Endothelial cell of umbilical vein (primary cell): ENCODE measurements at regions not wholly inside any gene's neighbourhood (a gene's known extent, or its start where the extent isn't known, plus 50 kb on each side); places are given as distances from the start of the nearest gene placed in this dataset.
A peak's percentile ranks its signal among the peaks of the same experiment; 100 is the strongest.

Experiments used
- BruUV-seq: library from RNA; stranded (reverse); fragments of 400-500 nt; replicated peaks from 2 replicates; lab custom pipeline; 2021; lab: Mats Ljungman, UMichigan
- CTCF ChIA-PET: fragments of 300-600, 350-600 bp; sonication (Branson Sonifier 250); formaldehyde crosslinking; loops from one replicate; lab custom pipeline; 2021; ENCODE audit warnings: antibody characterized with exemption, inconsistent platforms; lab: Charles Lee
- POLR2A ChIA-PET: fragments of 300-600, 350-600 bp; sonication (Branson Sonifier 250); formaldehyde crosslinking; loops from one replicate; lab custom pipeline; 2021; ENCODE audit warnings: antibody characterized with exemption, inconsistent platforms; lab: Charles Lee
- DNase-seq: peaks from one replicate; pipeline ENCODE4 v3.0.0-alpha.2; 2011; ENCODE audit warnings: low read depth, low spot score
- FAIRE-seq: peaks from 2 replicates; lab custom pipeline; 2011; peaks lifted over from hg19 to GRCh38; lab: Jason Lieb, UNC
- H2AFZ ChIP-seq: 2 replicates; pipeline ENCODE4 v1.6.0; 2012; ENCODE audit warnings: low read depth, low read length, control low read depth, inconsistent platforms
- H3K27ac ChIP-seq: 2 replicates; pipeline ENCODE4 v1.5.1; 2011; ENCODE audit warnings: low read depth, mild to moderate bottlenecking, control low read depth, low read length, moderate library complexity; ENCODE audit not compliant: insufficient read depth
- H3K27me3 ChIP-seq, 2 experiments: 2 replicates each; pipeline versions ENCODE4 v1.6.0 to v1.6.1; 2011; ENCODE audit warnings: low read length in 2 of 2, mixed read lengths in 1 of 2; ENCODE audit not compliant: control insufficient read depth in 2 of 2, insufficient read depth in 2 of 2
- H3K36me3 ChIP-seq, 2 experiments: 2 replicates in 1 of 2; 3 replicates in 1 of 2; pipeline ENCODE4 v1.5.1; 2011; ENCODE audit warnings: low read length in 2 of 2, mild to moderate bottlenecking in 1 of 2, moderate library complexity in 1 of 2; ENCODE audit not compliant: control insufficient read depth in 2 of 2, insufficient read depth in 2 of 2; ENCODE audit errors: extremely low read depth in 1 of 2
- H3K4me1 ChIP-seq: 3 replicates; pipeline ENCODE4 v1.5.1; 2011; ENCODE audit warnings: mild to moderate bottlenecking, low read length; ENCODE audit not compliant: control insufficient read depth, insufficient read depth; ENCODE audit errors: extremely low read depth
- H3K4me2 ChIP-seq: 2 replicates; pipeline ENCODE4 v1.6.1; 2011; ENCODE audit warnings: low read length, control low read depth, mixed read lengths; ENCODE audit not compliant: insufficient read depth
- H3K4me3 ChIP-seq, 3 experiments: fragments of 200-600 bp in 1 of 3; sonication (generic), shearing (Covaris generic) in 1 of 3; replicated peaks in 1 of 3; 2 replicates each; pipeline ENCODE4 v1.5.1; 2011 to 2016; ENCODE audit warnings: control low read depth in 3 of 3, low read length in 3 of 3, mild to moderate bottlenecking in 2 of 3, inconsistent platforms in 1 of 3, low read depth in 1 of 3, moderate library complexity in 1 of 3; ENCODE audit not compliant: insufficient read depth in 1 of 3
- H3K79me2 ChIP-seq: 2 replicates; pipeline ENCODE4 v1.6.0; 2012; ENCODE audit warnings: low read length, inconsistent platforms; ENCODE audit not compliant: control insufficient read depth, insufficient read depth
- H3K9ac ChIP-seq: replicated peaks from 2 replicates; pipeline ENCODE3; 2011; ENCODE audit warnings: low read length, control low read depth; ENCODE audit not compliant: insufficient read depth; ENCODE audit errors: extremely low read depth
- H3K9me1 ChIP-seq: replicated peaks from 3 replicates; pipeline ENCODE4 v1.6.0; 2011; ENCODE audit warnings: mild to moderate bottlenecking, low read length; ENCODE audit not compliant: control insufficient read depth, insufficient read depth; ENCODE audit errors: extremely low read depth
- H3K9me3 ChIP-seq: replicated peaks from 2 replicates; pipeline ENCODE4 v1.5.1; 2012; ENCODE audit warnings: low read length, inconsistent platforms; ENCODE audit not compliant: control insufficient read depth, insufficient read depth
- H4K20me1 ChIP-seq: replicated peaks from 2 replicates; pipeline ENCODE3; 2011; ENCODE audit warnings: mild to moderate bottlenecking, low read length; ENCODE audit not compliant: control insufficient read depth, insufficient read depth; ENCODE audit errors: extremely low read depth
- CTCF ChIP-seq, 2 donors: IDR thresholded peaks; 1 replicate in 1 of 2; 2 replicates in 1 of 2; pipeline ENCODE4 v1.5.1; 2011; ENCODE audit warnings: low read length in 2 of 2, mild to moderate bottlenecking in 2 of 2, moderate library complexity in 2 of 2, control low read depth in 1 of 2, inconsistent platforms in 1 of 2, low read depth in 1 of 2; ENCODE audit not compliant: insufficient read depth in 1 of 2; ENCODE audit errors: extremely low read depth in 1 of 2
- EZH2 ChIP-seq: IDR thresholded peaks from 2 replicates; pipeline ENCODE4 v1.6.1; 2012; ENCODE audit warnings: borderline replicate concordance, low read depth, mild to moderate bottlenecking, moderate library complexity, low read length, inconsistent platforms; ENCODE audit not compliant: severe bottlenecking
- FOS ChIP-seq: IDR thresholded peaks from 2 replicates; pipeline ENCODE4 v1.6.1; 2011; ENCODE audit warnings: mild to moderate bottlenecking, low read length, moderate library complexity, borderline replicate concordance; ENCODE audit not compliant: insufficient read depth
- GATA2 ChIP-seq: IDR thresholded peaks from 2 replicates; pipeline ENCODE4 v1.7.0; 2011; ENCODE audit warnings: low read depth, mild to moderate bottlenecking, moderate library complexity, mixed read lengths, low read length; ENCODE audit not compliant: insufficient read length, insufficient read depth
- JUN ChIP-seq: IDR thresholded peaks from 2 replicates; pipeline ENCODE4 v1.6.1; 2011; ENCODE audit warnings: borderline replicate concordance, low read depth; ENCODE audit not compliant: insufficient read length, insufficient read depth
- MYC ChIP-seq: IDR thresholded peaks from one replicate; pipeline ENCODE4 v1.6.1; 2011; ENCODE audit warnings: mild to moderate bottlenecking, low read depth, low read length
- POLR2A ChIP-seq: IDR thresholded peaks from 2 replicates; pipeline ENCODE4 v1.6.1; 2012; ENCODE audit warnings: low read depth, mild to moderate bottlenecking, control low read depth, low read length
- POLR2AphosphoS5 ChIP-seq: IDR thresholded peaks from 2 replicates; pipeline ENCODE4 v1.6.1; 2012; ENCODE audit warnings: low read depth, mild to moderate bottlenecking, control low read depth, low read length, moderate library complexity; ENCODE audit not compliant: insufficient read depth
- dilution Hi-C: fragments of 300-500 bp; cut with MboI; formaldehyde crosslinking; loops from one replicate; pipeline ENCODE4 v1.15.0; 2019; ENCODE audit warnings: low sequenced_read_pairs; ENCODE audit not compliant: extremely low pct_ligation_motif_present
- intact Hi-C: fragments of 100-400 bp; cut with micrococcal nuclease; formaldehyde crosslinking; loops from one replicate; pipeline ENCODE4 v1.10.0; 2022
- TF ChIP-seq, protein P1 (sequence below): IDR thresholded peaks from 2 replicates; pipeline ENCODE4 v1.6.1; 2011; ENCODE audit not compliant: insufficient read depth, insufficient read length

- CTCF ChIA-PET, result interaction anchor here (1.1 to 1.2 kb wide), 2 partner anchors 9 to 16 kb away, joined by 3 read pairs; no protein-coding TSS in a partner anchor
- no TSS peak for BruUV-seq
These were observed 259.0 kb downstream of the CALCRL start for GRCh38 chr2:187188783-187189631.

More at GRCh38 chr2:187188783-187189631, 259.0 kb downstream of the CALCRL start:
- Histone ChIP-seq H3K36me3 (no peaks in the 10 kb centered on the region), H3K27ac (no peak overlapping the region), H3K4me2 (no peak overlapping the region), H3K79me2 (no peaks in the 10 kb centered on the region), H3K9ac (no peak overlapping the region), H2AFZ (no peak overlapping the region), H4K20me1 (no peaks in the 10 kb centered on the region), H3K27me3 (no peaks in the 10 kb centered on the region), H3K4me1 (peaks cover 18% of the 10 kb centered on the region), H3K4me3 (no peak overlapping the region), H3K9me1 (no peaks in the 10 kb centered on the region), H3K9me3 (no peaks in the 10 kb centered on the region)
- FAIRE-seq (no peak), DNase-seq (peak; percentile 19)
- POLR2A ChIA-PET, result no interaction called here
- dilution Hi-C loops (no loop called here), intact Hi-C loops (no loop called here)
- TF ChIP-seq MYC (no peak), EZH2 (no peak), GATA2 (no peak), JUN (no peak), FOS (no peak), POLR2AphosphoS5 (no peak), CTCF (IDR thresholded peaks at IDR 0.05; ENCODE audit: extremely low read depth in 1 of 2, insufficient read depth in 1 of 2, low read depth in 1 of 2, low read length in 2 of 2) (no peak), POLR2A (no peak)
- TF ChIP-seq, protein P1, sequence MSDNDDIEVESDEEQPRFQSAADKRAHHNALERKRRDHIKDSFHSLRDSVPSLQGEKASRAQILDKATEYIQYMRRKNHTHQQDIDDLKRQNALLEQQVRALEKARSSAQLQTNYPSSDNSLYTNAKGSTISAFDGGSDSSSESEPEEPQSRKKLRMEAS, result no peak
